Neural progenitor cell (in vitro differentiated cells): ENCODE measurements at regions not wholly inside any gene's neighbourhood (a gene's known extent, or its start where the extent isn't known, plus 50 kb on each side); places are given as distances from the start of the nearest gene placed in this dataset.

ENCODE experiments used
- EZH2 ChIP-seq: fragments of 200-600 bp; sonication (generic); IDR thresholded peaks from 2 replicates; pipeline ENCODE4 v1.6.1; 2017; ENCODE audit warnings: antibody characterized with exemption, mild to moderate bottlenecking, moderate library complexity
- EZH2phosphoT487 ChIP-seq: fragments of 200-600 bp; sonication (generic); IDR thresholded peaks from 2 replicates; pipeline ENCODE4 v1.6.1; 2017; ENCODE audit warnings: antibody characterized with exemption
- TF ChIP-seq, protein P1 (sequence below): fragments of 200-600 bp; sonication (generic); IDR thresholded peaks from 2 replicates; pipeline ENCODE4 v1.5.1; 2017; ENCODE audit warnings: antibody characterized with exemption, mild to moderate bottlenecking

GRCh38 chr5:3123763-3124157, 372.3 kb upstream of the IRX2 start:
- no peak for TF ChIP-seq EZH2phosphoT487
- TF ChIP-seq, protein P1, sequence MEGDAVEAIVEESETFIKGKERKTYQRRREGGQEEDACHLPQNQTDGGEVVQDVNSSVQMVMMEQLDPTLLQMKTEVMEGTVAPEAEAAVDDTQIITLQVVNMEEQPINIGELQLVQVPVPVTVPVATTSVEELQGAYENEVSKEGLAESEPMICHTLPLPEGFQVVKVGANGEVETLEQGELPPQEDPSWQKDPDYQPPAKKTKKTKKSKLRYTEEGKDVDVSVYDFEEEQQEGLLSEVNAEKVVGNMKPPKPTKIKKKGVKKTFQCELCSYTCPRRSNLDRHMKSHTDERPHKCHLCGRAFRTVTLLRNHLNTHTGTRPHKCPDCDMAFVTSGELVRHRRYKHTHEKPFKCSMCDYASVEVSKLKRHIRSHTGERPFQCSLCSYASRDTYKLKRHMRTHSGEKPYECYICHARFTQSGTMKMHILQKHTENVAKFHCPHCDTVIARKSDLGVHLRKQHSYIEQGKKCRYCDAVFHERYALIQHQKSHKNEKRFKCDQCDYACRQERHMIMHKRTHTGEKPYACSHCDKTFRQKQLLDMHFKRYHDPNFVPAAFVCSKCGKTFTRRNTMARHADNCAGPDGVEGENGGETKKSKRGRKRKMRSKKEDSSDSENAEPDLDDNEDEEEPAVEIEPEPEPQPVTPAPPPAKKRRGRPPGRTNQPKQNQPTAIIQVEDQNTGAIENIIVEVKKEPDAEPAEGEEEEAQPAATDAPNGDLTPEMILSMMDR, result no peak
- TF ChIP-seq EZH2, result no peak
